Liver (tissue), 8 donors: ENCODE measurements at regions not wholly inside any gene's neighbourhood (a gene's known extent, or its start where the extent isn't known, plus 50 kb on each side); places are given as distances from the start of the nearest gene placed in this dataset.

Source experiments
- DNase-seq: peaks from one replicate; pipeline ENCODE4 v3.0.0-alpha.2; 2017; ENCODE audit warnings: low spot score
- H3K27ac ChIP-seq, 2 donors: one replicate each; pipeline ENCODE4 v1.7.0; 2013; ENCODE audit warnings: inconsistent platforms in 2 of 2, low read length in 2 of 2, control low read depth in 1 of 2, low read depth in 1 of 2, mild to moderate bottlenecking in 1 of 2
- H3K27me3 ChIP-seq, 4 donors: one replicate each; pipeline versions ENCODE4 v1.6.1 to v1.7.0; 2013; ENCODE audit warnings: low read length in 3 of 4, inconsistent platforms in 1 of 4, mild to moderate bottlenecking in 1 of 4, moderate library complexity in 1 of 4; ENCODE audit not compliant: control insufficient read depth in 4 of 4, insufficient read depth in 4 of 4
- H3K36me3 ChIP-seq, 4 donors: one replicate each; pipeline versions ENCODE4 v1.6.1 to v1.7.0; 2013; ENCODE audit warnings: low read length in 3 of 4, mild to moderate bottlenecking in 3 of 4, low read depth in 1 of 4, moderate library complexity in 1 of 4; ENCODE audit not compliant: control insufficient read depth in 4 of 4, insufficient read depth in 3 of 4
- H3K4me1 ChIP-seq, 4 donors: one replicate each; pipeline versions ENCODE4 v1.6.1 to v1.7.0; 2013; ENCODE audit warnings: low read length in 3 of 4, mild to moderate bottlenecking in 3 of 4, moderate library complexity in 1 of 4; ENCODE audit not compliant: control insufficient read depth in 4 of 4, insufficient read depth in 4 of 4
- H3K4me3 ChIP-seq, 3 donors: one replicate each; pipeline versions ENCODE4 v1.6.1 to v1.7.0; 2013; ENCODE audit warnings: low read length in 3 of 3, control low read depth in 1 of 3, low read depth in 1 of 3, mild to moderate bottlenecking in 1 of 3
- H3K9ac ChIP-seq, 2 donors: one replicate each; pipeline ENCODE4 v1.7.0; 2013; ENCODE audit warnings: low read length in 2 of 2, mild to moderate bottlenecking in 2 of 2, moderate library complexity in 2 of 2, control low read depth in 1 of 2, low read depth in 1 of 2
- H3K9me3 ChIP-seq, 4 donors: one replicate each; pipeline versions ENCODE4 v1.6.1 to v1.7.0; 2013; ENCODE audit warnings: low read length in 3 of 4; ENCODE audit not compliant: control insufficient read depth in 4 of 4
- ATF3 ChIP-seq: IDR thresholded peaks from 2 replicates; pipeline ENCODE4 v1.6.1; 2016; ENCODE audit warnings: antibody characterized with exemption
- CTCF ChIP-seq: fragments of 150-350 bp; IDR thresholded peaks from 2 replicates; pipeline ENCODE4 v1.5.1; 2017; ENCODE audit warnings: improper control_type of control experiment, low read depth, low read length; ENCODE audit not compliant: missing input control
- EGR1 ChIP-seq, 2 donors: IDR thresholded peaks; 2 replicates each; pipeline ENCODE4 v1.6.1; 2016 to 2018; ENCODE audit warnings: antibody characterized with exemption in 2 of 2, low read depth in 2 of 2
- FOXA1 ChIP-seq: IDR thresholded peaks from 2 replicates; pipeline ENCODE4 v1.6.1; 2016; ENCODE audit warnings: antibody characterized with exemption
- FOXA2 ChIP-seq: IDR thresholded peaks from 2 replicates; pipeline ENCODE4 v1.6.1; 2016; ENCODE audit warnings: antibody characterized with exemption
- GABPA ChIP-seq, 2 donors: IDR thresholded peaks in 1 of 2; conservative IDR thresholded peaks in 1 of 2; 2 replicates each; pipeline ENCODE4 v1.6.1; 2016; ENCODE audit warnings: antibody characterized with exemption in 2 of 2, mild to moderate bottlenecking in 1 of 2, moderate library complexity in 1 of 2
- HNF4A ChIP-seq, 2 donors: conservative IDR thresholded peaks; 2 replicates each; pipeline ENCODE4 v1.6.1; 2016; ENCODE audit warnings: antibody characterized with exemption in 2 of 2, mild to moderate bottlenecking in 2 of 2
- HNF4G ChIP-seq: IDR thresholded peaks from 2 replicates; pipeline ENCODE4 v1.6.1; 2016; ENCODE audit warnings: antibody characterized with exemption
- JUND ChIP-seq, 2 donors: IDR thresholded peaks; 2 replicates each; pipeline ENCODE4 v1.6.1; 2016; ENCODE audit warnings: antibody characterized with exemption in 2 of 2
- MAX ChIP-seq: IDR thresholded peaks from 2 replicates; pipeline ENCODE4 v1.6.1; 2016; ENCODE audit warnings: antibody characterized with exemption
- NR2F2 ChIP-seq: IDR thresholded peaks from 2 replicates; pipeline ENCODE4 v1.6.1; 2016; ENCODE audit warnings: antibody characterized with exemption
- RAD21 ChIP-seq, 2 donors: IDR thresholded peaks; 2 replicates each; pipeline ENCODE4 v1.6.1; 2016; ENCODE audit warnings: antibody characterized with exemption in 2 of 2, mild to moderate bottlenecking in 2 of 2
- REST ChIP-seq: IDR thresholded peaks from 2 replicates; pipeline ENCODE4 v1.6.1; 2016; ENCODE audit warnings: antibody characterized with exemption, mild to moderate bottlenecking
- RXRA ChIP-seq, 2 donors: IDR thresholded peaks; 2 replicates each; pipeline ENCODE4 v1.6.1; 2017 to 2018; ENCODE audit warnings: antibody characterized with exemption in 2 of 2, mild to moderate bottlenecking in 1 of 2
- SP1 ChIP-seq: IDR thresholded peaks from 2 replicates; pipeline ENCODE4 v1.6.1; 2018; ENCODE audit warnings: antibody characterized with exemption, mild to moderate bottlenecking
- YY1 ChIP-seq: IDR thresholded peaks from 2 replicates; pipeline ENCODE4 v1.6.1; 2016; ENCODE audit warnings: antibody characterized with exemption, mild to moderate bottlenecking
- ZBTB33 ChIP-seq: IDR thresholded peaks from 2 replicates; pipeline ENCODE4 v1.6.1; 2016; ENCODE audit warnings: antibody characterized with exemption
- WGBS: extraction: QIAGEN DNeasy Blood & Tissue Kit; methylation state at CpG from one replicate; pipeline ENCODE4 v1.1.7; 2013; 5-methylcytosine and 5-hydroxymethylcytosine counted together
- donor health status: healthy.
- donor health status: healthy.
- donor health status: healthy.
- donor health status: healthy.
- donor health status: healthy.

- TF ChIP-seq REST = no peak
- TF ChIP-seq RAD21 (IDR thresholded peaks at IDR 0.05) = no peak
- TF ChIP-seq EGR1 (IDR thresholded peaks at IDR 0.05; ENCODE audit: low read depth in 2 of 2) = no peak
- TF ChIP-seq MAX = no peak
Measured at GRCh38 chr6:156205678-156206077, 571.5 kb upstream of the ARID1B start (continued).

GRCh38 chr6:156199182-156199581, 578.0 kb upstream of the ARID1B start:
- DNase-seq = no peak
- Histone ChIP-seq H3K27me3 (peaks cover 0 to 7% (median 0%) of the 10 kb centered on the region in 4 donors), H3K9ac (no peak overlapping the region), H3K9me3 (no peaks in the 10 kb centered on the region), H3K4me3 (no peak overlapping the region), H3K4me1 (no peaks in the 10 kb centered on the region), H3K36me3 (no peaks in the 10 kb centered on the region), H3K27ac (no peak overlapping the region)
- no peak for TF ChIP-seq MAX
- WGBS = 58% methylated on average over 5 of the region's 5 CpGs

- no peak overlapping the region for H3K4me3 ChIP-seq
- peaks cover 0 to 5% (median 0%) of the 10 kb centered on the region in 4 donors for H3K9me3 ChIP-seq
- no peaks in the 10 kb centered on the region for H3K4me1 ChIP-seq
- H3K36me3 ChIP-seq = no peaks in the 10 kb centered on the region
- peaks cover 0 to 7% (median 0%) of the 10 kb centered on the region in 4 donors for H3K27me3 ChIP-seq
- DNase-seq = no peak
- no peak overlapping the region for H3K9ac ChIP-seq
- no peak overlapping the region for H3K27ac ChIP-seq
- WGBS = 66% methylated on average over 2 of the region's 2 CpGs
- TF ChIP-seq HNF4G (no peak), HNF4A (conservative IDR thresholded peaks at IDR 0.05) (no peak), RAD21 (IDR thresholded peaks at IDR 0.05) (no peak), JUND (IDR thresholded peaks at IDR 0.05) (no peak), GABPA (IDR thresholded peaks at IDR 0.05 in 1 of 2, conservative IDR thresholded peaks at IDR 0.05 in 1 of 2) (no peak), REST (no peak), FOXA1 (no peak), ATF3 (no peak), NR2F2 (no peak), SP1 (no peak), ZBTB33 (no peak), RXRA (IDR thresholded peaks at IDR 0.05) (no peak), MAX (no peak), CTCF (no peak), FOXA2 (no peak), YY1 (no peak)
Measured at GRCh38 chr6:156197513-156197912, 579.7 kb upstream of the ARID1B start.
